SK-N-SH treated with all-trans-retinoic acid at 6 μM for 48 hours (cell line): ENCODE measurements at regions not wholly inside any gene's neighbourhood (a gene's known extent, or its start where the extent isn't known, plus 50 kb on each side); places are given as distances from the start of the nearest gene placed in this dataset.

Source experiments
- ARNTL ChIP-seq: fragments of 450-650 bp; formaldehyde crosslinking; IDR thresholded peaks from 2 replicates; pipeline ENCODE4 v1.5.0; 2020; ENCODE audit warnings: low read depth, mild to moderate bottlenecking, moderate library complexity, borderline replicate concordance
- CSDC2 ChIP-seq: fragments of 250-450 bp; sonication (Bioruptor Pico); IDR thresholded peaks from 2 replicates; pipeline ENCODE4 v1.5.0; 2020; ENCODE audit warnings: mild to moderate bottlenecking, moderate library complexity
- ESRRG ChIP-seq: fragments of 250-450 bp; sonication (Bioruptor Pico); IDR thresholded peaks from 2 replicates; pipeline ENCODE4 v1.6.1; 2021; ENCODE audit warnings: mild to moderate bottlenecking
- GLIS3 ChIP-seq: fragments of 250-450 bp; sonication (Bioruptor Pico); IDR thresholded peaks from 2 replicates; pipeline ENCODE4 v1.5.0; 2020; ENCODE audit warnings: mild to moderate bottlenecking, moderate library complexity
- PATZ1 ChIP-seq: fragments of 250-450 bp; sonication (Bioruptor Pico); IDR thresholded peaks from 2 replicates; pipeline ENCODE4 v1.8.0; 2020; ENCODE audit warnings: mild to moderate bottlenecking, moderate library complexity, borderline replicate concordance
- SNAI2 ChIP-seq: fragments of 250-450 bp; sonication (Bioruptor Pico); IDR thresholded peaks from 2 replicates; pipeline ENCODE4 v1.5.0; 2020; ENCODE audit warnings: mild to moderate bottlenecking, moderate library complexity
- ZFP30 ChIP-seq: fragments of 450-650 bp; formaldehyde crosslinking; IDR thresholded peaks from 2 replicates; pipeline ENCODE4 v1.5.0; 2022; ENCODE audit warnings: mild to moderate bottlenecking, moderate library complexity
- ZNF565 ChIP-seq: fragments of 450-650 bp; formaldehyde crosslinking; conservative IDR thresholded peaks from 2 replicates; pipeline ENCODE4 v1.5.0; 2020; ENCODE audit warnings: low read depth, mild to moderate bottlenecking, moderate library complexity

- TF ChIP-seq CSDC2 (CRISPR knock-in tag) = no peak
- TF ChIP-seq ZFP30 (CRISPR knock-in tag) = no peak
- no peak for TF ChIP-seq PATZ1 (CRISPR knock-in tag)
- TF ChIP-seq SNAI2 (CRISPR knock-in tag) = no peak
- no peak for TF ChIP-seq ARNTL (CRISPR knock-in tag)
- no peak for TF ChIP-seq ZNF565 (CRISPR knock-in tag)
- TF ChIP-seq GLIS3 (CRISPR knock-in tag) = no peak
- no peak for TF ChIP-seq ESRRG (CRISPR knock-in tag)
Measured at GRCh38 chr12:45557016-45557415, 172.5 kb upstream of the ARID2 start.
